ENCODE measurements at regions not wholly inside any gene's neighbourhood (a gene's known extent, or its start where the extent isn't known, plus 50 kb on each side); places are given as distances from the start of the nearest gene placed in this dataset.

DNA sequence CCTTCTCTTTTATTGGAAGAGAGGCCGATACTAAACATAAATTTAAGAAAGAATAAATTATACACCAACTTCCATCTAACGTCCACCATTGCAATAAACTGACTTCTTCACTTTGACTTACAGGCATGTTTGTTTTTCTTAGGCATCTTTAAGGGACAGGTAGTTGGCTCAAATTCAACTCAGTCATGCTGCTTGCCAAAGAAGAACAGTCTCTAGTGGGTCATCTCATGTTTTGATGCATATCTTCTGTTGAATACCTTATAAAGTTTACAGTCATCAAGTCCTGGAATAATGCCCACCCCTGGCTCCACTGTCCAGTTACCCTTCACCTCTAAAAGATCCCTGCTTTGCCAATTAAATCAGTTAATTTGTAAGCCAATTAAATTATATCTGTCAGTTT, 328.2 kb upstream of the GRAMD2B start:
- Histone ChIP-seq H3K4me3 (ENCODE audit: low read depth in 2 of 2, low read length in 2 of 2) (no peak overlapping the region), H3K9me3 (ENCODE audit: control insufficient read depth, insufficient read depth, low read depth, low read length) (no peaks in the 10 kb centered on the region), H3K4me1 (ENCODE audit: control insufficient read depth, insufficient read depth, low read length) (no peaks in the 10 kb centered on the region), H3K36me3 (ENCODE audit: control insufficient read depth, insufficient read depth, low read length) (no peaks in the 10 kb centered on the region), H3K27ac (ENCODE audit: low read length) (no peak overlapping the region), H3K27me3 (ENCODE audit: control insufficient read depth, insufficient read depth, low read length) (no peaks in the 10 kb centered on the region)
- no TSS peak for BruUV-seq (replicated peaks)
- ChIA-PET CTCF (no interaction called here), POLR2A (no interaction called here)
- in situ Hi-C loops (cut with HindIII; ENCODE audit: low pct_unique_long_range_greater_than_20kb, low sequenced_read_pairs) = no loop called here
- no peak for DNase-seq (ENCODE audit: low read depth, low spot score)
- TF ChIP-seq TCF7L2 (IDR thresholded peaks at IDR 0.05; ENCODE audit: low read depth, low read length) (no peak), SIN3A (IDR thresholded peaks at IDR 0.05; ENCODE audit: borderline replicate concordance, insufficient read depth, low read depth, low read length) (no peak), POLR2AphosphoS5 (IDR thresholded peaks at IDR 0.05; ENCODE audit: low read depth, low read length) (no peak)
- TF ChIP-seq, protein P1, sequence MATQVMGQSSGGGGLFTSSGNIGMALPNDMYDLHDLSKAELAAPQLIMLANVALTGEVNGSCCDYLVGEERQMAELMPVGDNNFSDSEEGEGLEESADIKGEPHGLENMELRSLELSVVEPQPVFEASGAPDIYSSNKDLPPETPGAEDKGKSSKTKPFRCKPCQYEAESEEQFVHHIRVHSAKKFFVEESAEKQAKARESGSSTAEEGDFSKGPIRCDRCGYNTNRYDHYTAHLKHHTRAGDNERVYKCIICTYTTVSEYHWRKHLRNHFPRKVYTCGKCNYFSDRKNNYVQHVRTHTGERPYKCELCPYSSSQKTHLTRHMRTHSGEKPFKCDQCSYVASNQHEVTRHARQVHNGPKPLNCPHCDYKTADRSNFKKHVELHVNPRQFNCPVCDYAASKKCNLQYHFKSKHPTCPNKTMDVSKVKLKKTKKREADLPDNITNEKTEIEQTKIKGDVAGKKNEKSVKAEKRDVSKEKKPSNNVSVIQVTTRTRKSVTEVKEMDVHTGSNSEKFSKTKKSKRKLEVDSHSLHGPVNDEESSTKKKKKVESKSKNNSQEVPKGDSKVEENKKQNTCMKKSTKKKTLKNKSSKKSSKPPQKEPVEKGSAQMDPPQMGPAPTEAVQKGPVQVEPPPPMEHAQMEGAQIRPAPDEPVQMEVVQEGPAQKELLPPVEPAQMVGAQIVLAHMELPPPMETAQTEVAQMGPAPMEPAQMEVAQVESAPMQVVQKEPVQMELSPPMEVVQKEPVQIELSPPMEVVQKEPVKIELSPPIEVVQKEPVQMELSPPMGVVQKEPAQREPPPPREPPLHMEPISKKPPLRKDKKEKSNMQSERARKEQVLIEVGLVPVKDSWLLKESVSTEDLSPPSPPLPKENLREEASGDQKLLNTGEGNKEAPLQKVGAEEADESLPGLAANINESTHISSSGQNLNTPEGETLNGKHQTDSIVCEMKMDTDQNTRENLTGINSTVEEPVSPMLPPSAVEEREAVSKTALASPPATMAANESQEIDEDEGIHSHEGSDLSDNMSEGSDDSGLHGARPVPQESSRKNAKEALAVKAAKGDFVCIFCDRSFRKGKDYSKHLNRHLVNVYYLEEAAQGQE (IDR thresholded peaks at IDR 0.05; ENCODE audit: insufficient read depth in 1 of 2, low read depth in 2 of 2, low read length in 1 of 2) = no peak
- TF ChIP-seq, protein P2, sequence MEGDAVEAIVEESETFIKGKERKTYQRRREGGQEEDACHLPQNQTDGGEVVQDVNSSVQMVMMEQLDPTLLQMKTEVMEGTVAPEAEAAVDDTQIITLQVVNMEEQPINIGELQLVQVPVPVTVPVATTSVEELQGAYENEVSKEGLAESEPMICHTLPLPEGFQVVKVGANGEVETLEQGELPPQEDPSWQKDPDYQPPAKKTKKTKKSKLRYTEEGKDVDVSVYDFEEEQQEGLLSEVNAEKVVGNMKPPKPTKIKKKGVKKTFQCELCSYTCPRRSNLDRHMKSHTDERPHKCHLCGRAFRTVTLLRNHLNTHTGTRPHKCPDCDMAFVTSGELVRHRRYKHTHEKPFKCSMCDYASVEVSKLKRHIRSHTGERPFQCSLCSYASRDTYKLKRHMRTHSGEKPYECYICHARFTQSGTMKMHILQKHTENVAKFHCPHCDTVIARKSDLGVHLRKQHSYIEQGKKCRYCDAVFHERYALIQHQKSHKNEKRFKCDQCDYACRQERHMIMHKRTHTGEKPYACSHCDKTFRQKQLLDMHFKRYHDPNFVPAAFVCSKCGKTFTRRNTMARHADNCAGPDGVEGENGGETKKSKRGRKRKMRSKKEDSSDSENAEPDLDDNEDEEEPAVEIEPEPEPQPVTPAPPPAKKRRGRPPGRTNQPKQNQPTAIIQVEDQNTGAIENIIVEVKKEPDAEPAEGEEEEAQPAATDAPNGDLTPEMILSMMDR (IDR thresholded peaks at IDR 0.05) = no peak
- no peak for ATAC-seq
- intact Hi-C loops (cut with micrococcal nuclease; ENCODE audit: unreplicated experiment) = no loop called here

DNA sequence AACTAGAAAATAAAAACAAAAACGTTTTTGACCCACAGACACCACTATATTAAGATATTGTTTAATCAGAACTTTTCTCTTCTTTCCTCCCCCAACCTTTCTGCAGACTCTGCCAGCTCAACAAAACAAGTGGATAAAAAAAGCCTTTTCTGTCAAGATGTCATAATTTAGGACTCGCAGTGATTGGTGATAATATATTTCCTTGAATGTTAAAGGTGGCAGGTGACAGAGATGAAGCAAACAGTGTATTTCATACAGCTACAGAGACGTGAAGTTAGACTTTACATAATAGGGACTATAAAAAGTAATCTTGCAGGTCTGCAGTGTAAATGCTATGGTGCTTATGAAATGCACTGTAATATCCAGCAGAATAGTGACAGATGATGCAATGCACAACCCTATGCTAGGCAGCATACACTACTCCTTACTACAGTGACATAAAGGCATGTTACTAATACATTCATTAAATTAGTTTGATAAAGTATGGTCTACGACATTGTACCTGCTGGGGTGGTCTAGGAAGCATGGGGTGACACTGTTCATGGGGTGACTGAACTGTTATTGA, 326.7 kb upstream of the GRAMD2B start:
- H3K27me3 ChIP-seq (ENCODE audit: control insufficient read depth, insufficient read depth, low read length) = no peaks in the 10 kb centered on the region
- DNase-seq (ENCODE audit: low read depth, low spot score) = no peak
- H3K4me1 ChIP-seq (ENCODE audit: control insufficient read depth, insufficient read depth, low read length) = no peaks in the 10 kb centered on the region
- intact Hi-C loops (cut with micrococcal nuclease; ENCODE audit: unreplicated experiment) = no loop called here
- POLR2A ChIA-PET = no interaction called here
- no peaks in the 10 kb centered on the region for H3K36me3 ChIP-seq (ENCODE audit: control insufficient read depth, insufficient read depth, low read length)
- no peak overlapping the region; the same call in 1 of the 2 replicates for H3K27ac ChIP-seq (ENCODE audit: low read length)
- in situ Hi-C loops (cut with HindIII; ENCODE audit: low pct_unique_long_range_greater_than_20kb, low sequenced_read_pairs) = no loop called here
- no TSS peak for BruUV-seq (replicated peaks)
- no peak overlapping the region for H3K4me3 ChIP-seq (ENCODE audit: low read depth in 2 of 2, low read length in 2 of 2)
- ATAC-seq = no peak
- CTCF ChIA-PET = no interaction called here
- H3K9me3 ChIP-seq (ENCODE audit: control insufficient read depth, insufficient read depth, low read depth, low read length) = no peaks in the 10 kb centered on the region
- TF ChIP-seq SIN3A (IDR thresholded peaks at IDR 0.05; ENCODE audit: borderline replicate concordance, insufficient read depth, low read depth, low read length) = no peak
- no peak for TF ChIP-seq POLR2AphosphoS5 (IDR thresholded peaks at IDR 0.05; ENCODE audit: low read depth, low read length)

DNA sequence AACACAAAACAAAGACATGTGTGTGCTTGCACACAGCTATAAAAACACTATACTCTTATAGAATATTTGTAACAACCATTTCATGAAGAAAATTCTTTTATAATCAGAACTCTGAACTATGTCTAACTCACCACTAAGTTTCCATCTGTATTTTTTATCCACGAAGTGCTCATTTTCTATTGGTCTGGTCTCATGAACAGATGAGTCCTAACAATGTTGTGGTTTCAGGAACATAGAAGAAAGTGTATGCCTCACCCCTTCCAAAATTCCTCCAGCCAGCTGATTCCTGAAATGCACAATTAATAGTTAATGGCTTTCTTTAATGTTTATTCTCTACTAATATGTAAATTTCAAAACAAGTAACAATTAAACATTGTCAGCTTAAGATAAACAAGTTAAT, 325.3 kb upstream of the GRAMD2B start:
- BruUV-seq (replicated peaks) = no TSS peak

More for the DNA sequence above, 325.3 kb upstream of the GRAMD2B start:
- in situ Hi-C loops (cut with HindIII; ENCODE audit: low pct_unique_long_range_greater_than_20kb, low sequenced_read_pairs) (no loop called here), intact Hi-C loops (cut with micrococcal nuclease; ENCODE audit: unreplicated experiment) (no loop called here)
- Histone ChIP-seq H3K36me3 (ENCODE audit: control insufficient read depth, insufficient read depth, low read length) (no peaks in the 10 kb centered on the region), H3K9me3 (ENCODE audit: control insufficient read depth, insufficient read depth, low read depth, low read length) (no peaks in the 10 kb centered on the region), H3K27ac (ENCODE audit: low read length) (no peak overlapping the region), H3K4me1 (ENCODE audit: control insufficient read depth, insufficient read depth, low read length) (no peaks in the 10 kb centered on the region), H3K4me3 (ENCODE audit: low read depth in 2 of 2, low read length in 2 of 2) (no peak overlapping the region), H3K27me3 (ENCODE audit: control insufficient read depth, insufficient read depth, low read length) (no peaks in the 10 kb centered on the region)
- ChIA-PET CTCF (no interaction called here), POLR2A (no interaction called here)
- TF ChIP-seq SIN3A (IDR thresholded peaks at IDR 0.05; ENCODE audit: borderline replicate concordance, insufficient read depth, low read depth, low read length) = no peak
- TF ChIP-seq, protein P1 (IDR thresholded peaks at IDR 0.05; ENCODE audit: insufficient read depth in 1 of 2, low read depth in 2 of 2, low read length in 1 of 2) = no peak
- TF ChIP-seq, protein P2 (IDR thresholded peaks at IDR 0.05) = no peak
- DNase-seq (ENCODE audit: low read depth, low spot score) = no peak
- ATAC-seq = no peak
